NCI-H2029 treated with DMSO at 0.1 percent for 48 hours (cell line): ENCODE measurements at regions not wholly inside any gene's neighbourhood (a gene's known extent, or its start where the extent isn't known, plus 50 kb on each side); places are given as distances from the start of the nearest gene placed in this dataset.

Experiments
- DNase-seq: peaks from one replicate; lab custom pipeline; 2025; lab: John Stamatoyannopoulos, UW

DNA sequence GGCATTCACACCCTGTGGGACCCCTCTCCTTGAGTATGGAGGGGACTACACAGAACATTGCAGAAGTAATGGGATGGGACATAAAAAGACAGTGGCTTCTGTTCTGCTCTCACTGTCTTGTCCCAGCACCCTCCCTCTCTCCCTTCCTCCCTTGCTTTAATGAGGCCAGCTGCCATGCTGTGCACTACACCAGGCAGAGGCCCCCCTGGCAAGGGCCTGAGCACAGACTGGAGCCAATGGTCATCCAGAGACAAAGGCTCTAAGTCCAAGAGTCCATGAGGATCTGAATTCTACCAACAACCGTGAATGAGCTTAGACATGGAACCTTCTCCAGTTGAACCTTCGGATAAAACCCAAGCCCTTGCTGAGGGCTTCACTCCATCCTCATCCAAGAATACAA lies 263.0 kb downstream of the NDUFA10 start:
- DNase-seq = no peak

- DNase-seq = no peak
Observed at GRCh38 chr2:239760596-239760995, 264.5 kb downstream of the NDUFA10 start.

- no peak for DNase-seq
Observed at GRCh38 chr2:239758279-239758877, 266.8 kb downstream of the NDUFA10 start.

DNA sequence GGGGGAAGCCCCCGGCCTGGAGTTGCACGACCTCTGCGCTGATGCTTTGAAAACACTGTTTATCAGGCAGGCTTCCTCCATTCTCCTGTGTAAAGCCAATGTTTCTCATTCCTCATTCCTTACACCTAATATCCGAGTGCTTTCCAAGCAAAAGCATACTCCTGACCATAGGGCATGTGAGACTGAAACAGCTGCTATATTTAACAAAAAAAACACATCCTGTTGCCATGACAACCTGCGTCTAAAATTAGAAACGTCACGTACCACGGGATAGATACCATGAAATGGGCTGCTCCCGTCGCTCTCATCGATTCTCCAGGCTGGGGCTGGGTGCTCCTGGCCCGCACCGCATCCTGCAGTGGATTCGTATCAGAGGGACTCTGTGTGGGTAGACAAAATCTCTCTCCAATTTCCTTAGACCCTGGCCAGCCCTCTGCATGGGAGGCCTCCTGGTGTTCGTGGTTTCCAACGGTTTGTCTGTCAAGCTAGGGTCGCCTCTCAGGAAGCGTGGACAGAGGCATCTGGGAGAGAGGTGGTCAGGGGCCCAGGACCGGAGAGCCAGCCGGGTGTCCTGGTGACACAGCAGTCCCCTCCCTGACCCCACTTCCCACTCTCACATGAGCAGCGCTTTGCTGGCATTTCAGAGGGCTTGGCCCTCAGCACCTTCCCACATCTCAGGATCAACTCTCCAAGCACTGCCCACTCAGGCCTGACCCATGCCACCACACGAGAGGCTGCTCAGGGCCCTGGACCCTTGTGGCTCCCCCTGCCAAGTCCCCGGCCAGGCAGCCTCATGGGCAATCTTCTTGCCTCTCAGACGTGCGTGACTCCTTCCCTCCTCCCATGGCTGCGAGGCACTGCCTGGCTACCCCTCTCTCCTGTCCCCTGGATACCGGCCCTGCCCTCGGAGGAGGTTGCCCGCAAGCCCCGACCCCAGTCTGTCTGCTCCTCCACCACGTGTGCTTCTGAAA lies 268.1 kb downstream of the NDUFA10 start:
- DNase-seq = no peak

GRCh38 chr2:239756031-239756789 lies 268.9 kb downstream of the NDUFA10 start:
- no peak for DNase-seq

GRCh38 chr2:239753401-239753837 lies 271.7 kb downstream of the NDUFA10 start:
- no peak for DNase-seq

DNA sequence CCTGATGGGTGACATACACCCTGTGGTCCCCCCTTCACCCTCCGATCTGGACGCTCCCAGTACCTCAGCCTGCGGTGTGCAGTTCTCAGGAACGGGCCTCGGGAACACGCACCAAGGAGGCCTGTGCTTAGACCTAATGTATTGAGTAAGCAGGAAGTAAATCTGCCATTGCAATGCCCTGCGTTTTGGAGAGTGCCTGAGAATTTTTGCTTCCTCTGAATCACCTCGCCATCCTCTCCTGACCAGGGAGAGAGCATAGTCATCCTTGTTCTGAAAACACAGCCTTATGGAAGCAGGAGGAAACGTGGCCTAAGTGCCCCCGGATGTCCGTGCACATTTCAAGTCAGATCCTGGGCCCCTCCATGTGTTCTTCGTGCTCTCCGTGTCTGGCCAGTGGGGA lies 272.2 kb downstream of the NDUFA10 start:
- DNase-seq = no peak

DNA sequence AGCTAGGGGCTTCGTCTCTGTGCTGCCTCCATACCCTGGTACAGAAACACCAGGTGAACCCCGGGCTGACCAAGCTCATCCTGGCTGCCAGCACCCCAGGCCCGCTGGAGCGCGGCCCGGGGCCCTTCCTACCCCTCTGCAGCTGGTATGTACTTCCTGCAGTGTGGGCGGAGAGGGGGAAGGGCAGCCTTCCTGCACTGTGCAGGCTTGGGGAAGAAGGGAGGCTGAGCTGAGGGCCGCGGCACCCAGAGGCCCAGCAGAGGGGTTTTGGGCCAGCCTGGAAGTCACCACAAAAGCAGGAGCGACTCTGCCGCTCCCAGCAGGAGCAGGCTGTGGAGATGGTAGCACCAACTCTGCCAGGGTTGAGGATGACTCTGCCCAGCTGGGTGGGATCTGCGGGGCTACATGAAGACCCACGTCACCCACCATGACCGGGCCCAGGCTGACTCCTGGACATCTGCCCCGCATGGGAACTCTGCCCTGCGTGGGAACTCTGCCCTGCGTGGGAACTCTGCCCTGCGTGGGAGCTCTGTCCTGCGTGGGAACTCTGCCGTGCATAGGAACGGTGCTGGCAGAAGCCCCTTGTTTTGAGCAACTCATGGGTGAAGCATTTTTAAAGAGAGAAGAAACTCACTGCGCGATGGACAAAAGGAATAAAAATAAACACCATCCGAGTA lies 273.3 kb downstream of the NDUFA10 start:
- DNase-seq = no peak

DNA sequence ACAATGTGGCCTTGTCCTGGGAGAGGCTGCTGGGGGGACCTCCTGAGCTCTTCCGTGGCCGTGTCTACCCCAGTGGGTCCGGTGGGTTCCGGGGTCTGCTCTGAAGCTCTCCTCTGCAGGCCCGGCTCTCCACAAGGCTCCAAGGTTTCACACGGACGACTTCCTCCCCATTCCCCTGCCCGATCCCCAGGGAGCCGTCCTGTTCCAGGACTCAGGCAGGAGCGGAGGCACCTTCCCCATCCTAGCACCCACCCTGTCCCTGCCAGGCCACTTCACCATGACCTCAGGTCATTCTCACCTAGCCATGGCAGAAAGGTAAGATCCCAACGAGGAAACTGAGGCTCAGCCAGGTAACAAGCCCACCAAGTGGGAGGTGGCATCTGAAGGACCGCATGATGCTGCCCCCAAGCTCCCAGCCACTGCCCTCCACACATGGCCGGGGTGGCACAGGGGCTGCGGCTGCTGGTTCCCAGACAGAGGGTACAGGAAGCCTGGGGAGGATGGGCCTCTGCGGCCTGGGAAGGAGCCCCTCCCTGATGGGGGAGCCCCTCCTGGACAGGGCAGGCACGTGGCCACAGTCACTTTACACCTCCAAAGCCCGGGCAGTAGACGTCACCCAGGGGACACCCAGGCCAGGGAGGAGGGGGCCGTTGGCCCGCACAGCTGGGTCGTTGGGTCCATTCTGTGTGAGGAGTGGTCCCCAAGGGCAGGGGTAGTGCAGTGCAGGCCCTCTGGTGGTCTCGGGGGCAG lies 274.0 kb downstream of the NDUFA10 start:
- no peak for DNase-seq

DNA sequence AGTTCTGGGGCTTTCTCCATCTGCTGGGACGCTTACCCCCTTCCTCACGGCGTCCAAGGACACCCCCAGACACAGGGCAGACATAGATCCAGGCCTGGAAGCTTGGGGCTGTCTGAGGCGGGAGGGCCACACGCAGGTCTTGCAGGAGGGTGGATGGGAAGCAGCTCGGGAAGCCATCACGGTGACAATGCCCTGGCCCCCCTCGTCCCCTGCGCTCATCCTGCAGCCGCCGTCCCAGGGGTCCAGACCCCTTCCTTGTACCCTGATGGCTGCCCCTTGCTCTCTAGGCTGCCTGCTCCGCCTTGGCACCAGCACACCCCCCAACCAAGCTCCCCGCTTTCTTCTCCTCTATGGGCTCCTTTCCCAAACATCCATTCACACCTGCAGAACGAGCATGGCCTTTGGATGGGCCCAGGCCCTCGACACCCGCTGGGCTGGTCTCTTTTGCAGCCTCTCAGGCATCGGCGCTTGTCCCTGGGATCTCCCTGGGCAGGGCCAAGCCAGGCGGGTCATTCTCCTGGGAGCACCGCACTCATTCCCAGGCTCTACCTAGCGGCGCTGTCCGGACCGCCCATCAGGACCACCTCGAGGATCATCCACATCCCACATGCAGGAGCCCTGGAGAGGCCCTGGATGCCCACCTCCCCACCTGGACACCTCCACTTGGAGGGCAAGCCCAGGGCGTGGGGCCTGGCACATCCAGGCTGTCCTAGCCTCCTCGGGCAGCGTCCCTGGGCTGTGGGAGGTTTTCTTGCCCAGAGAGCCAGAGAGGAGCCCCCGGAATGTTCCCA lies 274.9 kb downstream of the NDUFA10 start:
- no peak for DNase-seq

- no peak for DNase-seq
Observed at GRCh38 chr2:239749272-239749873, 275.8 kb downstream of the NDUFA10 start.

DNA sequence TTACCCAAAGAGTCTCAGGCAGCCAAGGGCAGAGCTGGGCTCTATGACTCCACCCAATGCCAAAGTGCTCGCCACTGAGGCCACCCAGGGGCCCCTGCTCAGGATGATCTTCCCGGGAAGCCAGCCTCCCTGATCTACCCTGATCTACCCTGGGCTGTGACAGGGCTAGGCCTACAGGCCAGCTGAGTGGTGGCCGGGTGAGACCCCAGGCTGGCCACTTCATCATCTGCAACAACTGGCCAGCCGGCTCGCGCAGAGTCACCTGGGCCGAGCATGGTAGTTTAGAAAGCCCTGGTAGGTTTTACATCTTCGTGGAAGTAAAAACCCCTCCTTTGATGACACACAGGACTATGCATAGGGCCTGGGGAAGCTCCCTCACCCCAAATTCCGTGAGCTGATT lies 276.3 kb downstream of the NDUFA10 start:
- DNase-seq = no peak

DNA sequence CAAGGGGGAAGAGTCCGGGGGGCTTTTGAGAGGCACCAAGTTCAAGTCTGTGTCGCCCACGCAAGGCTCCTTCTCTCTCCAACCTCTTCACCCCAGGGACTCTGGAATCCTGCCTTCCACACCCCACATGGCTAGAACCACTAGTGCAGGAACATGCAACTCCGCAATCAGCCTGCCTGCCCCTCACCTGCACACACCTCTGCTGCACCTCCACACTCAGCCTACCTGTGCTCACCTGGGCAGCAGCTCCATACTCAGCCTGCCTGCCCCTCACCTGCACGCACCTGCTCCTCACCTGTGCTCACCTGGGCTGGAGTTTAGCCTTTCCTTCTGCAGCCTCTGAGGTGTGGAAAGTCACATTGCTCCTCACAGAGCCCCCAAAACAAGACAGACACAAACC lies 277.4 kb downstream of the NDUFA10 start:
- DNase-seq = no peak

- DNase-seq = no peak
Observed at GRCh38 chr2:239747274-239747673, 277.9 kb downstream of the NDUFA10 start.

DNA sequence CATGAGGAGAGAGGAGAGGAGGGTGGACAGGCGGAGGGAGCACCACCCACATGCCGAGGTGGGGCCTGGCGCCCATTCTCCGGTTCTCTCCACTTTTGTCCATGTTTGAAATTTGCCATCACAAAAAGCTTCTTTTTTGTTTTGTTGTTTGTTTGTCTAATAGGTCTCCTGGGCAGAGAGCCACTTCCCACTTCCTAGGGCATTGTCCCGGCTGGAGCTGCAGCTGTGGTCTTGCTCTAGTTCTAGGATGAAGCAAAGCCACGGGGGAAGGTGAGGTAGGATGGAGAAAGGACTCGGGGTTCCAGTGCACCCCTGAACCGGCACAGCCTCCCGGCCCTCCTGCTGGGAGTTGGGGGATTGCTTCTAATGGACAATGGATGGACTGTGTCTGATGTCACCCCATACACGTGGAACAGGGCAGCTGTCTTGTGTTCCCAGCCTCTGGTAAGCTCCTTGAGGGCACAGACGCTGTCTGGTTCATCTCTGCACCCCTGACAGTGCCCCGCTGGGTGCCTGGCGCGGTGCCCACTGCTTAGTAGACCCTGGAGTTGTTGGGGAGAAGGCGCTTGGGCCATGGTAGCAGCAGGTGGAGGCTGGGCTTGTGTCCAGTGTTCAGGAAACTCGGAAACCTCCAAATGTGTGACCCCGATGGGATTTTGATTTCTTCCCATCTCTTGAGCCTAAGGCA lies 278.4 kb downstream of the NDUFA10 start:
- DNase-seq = no peak

DNA sequence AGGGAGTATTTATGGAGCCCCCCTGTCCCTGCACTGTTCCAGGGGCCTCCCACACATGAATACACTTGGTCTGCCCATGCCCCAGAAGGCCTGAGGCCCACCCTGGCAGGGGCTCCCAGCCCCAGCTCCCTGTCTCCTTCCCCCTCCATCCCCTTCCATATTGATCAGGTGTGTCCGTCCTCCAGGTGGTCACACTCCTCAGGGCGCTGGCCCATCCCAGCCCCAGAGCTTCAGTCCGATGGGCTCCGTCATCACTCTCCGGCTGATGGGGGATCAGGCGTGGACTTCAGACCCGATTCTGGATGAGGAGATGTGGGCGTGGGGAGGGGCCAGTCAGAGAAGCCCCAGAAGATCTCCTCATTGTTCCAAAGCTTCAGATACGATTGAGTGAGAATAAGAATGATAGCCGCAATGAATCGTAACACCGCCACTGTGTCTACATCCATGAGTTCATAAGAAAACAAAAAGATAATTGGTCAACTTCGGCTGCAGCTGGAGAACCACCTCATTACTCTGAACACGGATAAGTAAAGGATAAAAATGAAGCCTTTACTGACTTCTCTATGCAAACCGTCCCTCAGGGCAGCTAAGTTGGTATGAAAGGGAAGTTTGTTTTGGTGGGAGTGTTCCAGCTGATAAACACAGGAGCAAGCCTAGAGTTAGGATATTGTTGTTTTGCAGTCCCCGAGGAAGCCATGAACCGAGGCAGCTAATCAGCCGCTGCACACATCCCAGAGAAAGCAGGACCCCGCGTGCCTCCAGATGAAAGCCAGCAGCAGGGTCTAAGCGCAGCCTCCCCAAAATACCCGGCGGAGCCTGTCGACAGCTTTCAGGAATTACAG lies 279.5 kb downstream of the NDUFA10 start:
- no peak for DNase-seq

DNA sequence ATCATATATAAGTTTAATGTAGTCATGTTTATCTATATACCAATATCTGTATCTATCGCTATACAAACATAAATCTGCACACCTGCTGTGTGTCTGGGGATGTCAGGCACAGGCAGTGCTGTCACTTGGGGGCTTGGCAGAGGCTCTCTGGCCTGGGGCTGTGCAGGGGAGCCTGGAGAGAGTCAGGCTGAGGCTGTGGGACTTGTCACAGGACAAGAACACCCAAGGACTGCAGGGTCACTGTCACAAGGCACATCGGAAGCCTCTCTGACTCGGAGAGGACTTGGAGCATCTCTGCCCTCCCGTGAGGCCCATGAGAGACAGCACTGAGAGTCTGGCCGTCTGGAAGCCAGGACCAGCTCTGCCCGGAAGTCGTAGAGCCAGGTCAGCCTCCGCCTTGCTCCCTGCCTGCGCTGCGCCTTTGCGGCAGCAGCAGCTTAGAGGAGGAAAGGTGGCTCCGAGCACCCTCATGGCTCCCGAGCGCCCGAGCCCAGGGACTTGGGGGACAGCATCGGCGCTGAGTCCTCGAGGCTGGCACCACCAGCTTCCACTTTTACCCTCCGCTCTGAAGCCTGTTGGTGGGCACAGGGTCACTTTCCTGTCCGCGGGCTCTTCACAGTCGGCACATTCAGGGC lies 280.3 kb downstream of the NDUFA10 start:
- DNase-seq = no peak

DNA sequence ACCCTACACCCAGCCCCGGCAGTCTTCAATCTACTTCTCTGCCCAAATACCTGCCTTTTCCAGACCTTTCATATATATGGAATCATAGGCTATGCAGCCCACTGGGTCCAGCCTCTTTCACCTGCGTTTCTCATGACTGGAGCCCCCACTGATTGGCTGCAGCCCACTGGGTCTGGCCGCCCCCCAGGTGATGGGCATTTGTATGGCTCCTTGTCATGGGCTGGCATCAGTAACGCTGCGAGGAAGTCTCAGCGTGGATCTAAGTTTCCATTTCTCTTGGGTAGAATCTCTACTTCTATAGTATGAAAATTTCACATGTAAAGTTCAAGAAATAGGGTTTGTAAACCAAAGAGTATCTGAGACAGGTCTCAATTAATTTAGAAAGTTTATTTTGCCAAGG lies 281.9 kb downstream of the NDUFA10 start:
- no peak for DNase-seq
